K562 (cell line): ENCODE measurements at regions not wholly inside any gene's neighbourhood (a gene's known extent, or its start where the extent isn't known, plus 50 kb on each side); places are given as distances from the start of the nearest gene placed in this dataset.
A peak's percentile ranks its signal among the peaks of the same experiment; 100 is the strongest.

Experiments used
- C11orf30 ChIP-seq: fragments of 450-650 bp; IDR thresholded peaks from 2 replicates; pipeline ENCODE4 v1.6.1; 2016; ENCODE audit warnings: low read depth, mild to moderate bottlenecking
- CBX3 ChIP-seq, 2 experiments: IDR thresholded peaks; 1 replicate in 1 of 2; 2 replicates in 1 of 2; pipeline ENCODE4 v1.6.1; 2012; ENCODE audit warnings: inconsistent platforms in 2 of 2, low read length in 2 of 2, borderline replicate concordance in 1 of 2, control low read depth in 1 of 2
- CREM ChIP-seq: IDR thresholded peaks from 2 replicates; pipeline ENCODE4 v1.6.1; 2014; ENCODE audit warnings: antibody characterized with exemption, low read depth
- CTBP1 ChIP-seq: fragments of 450-650 bp; IDR thresholded peaks from 2 replicates; pipeline ENCODE4 v1.6.1; 2016; ENCODE audit warnings: borderline replicate concordance
- ERF ChIP-seq: fragments of 450-650 bp; formaldehyde crosslinking; IDR thresholded peaks from 2 replicates; pipeline ENCODE4 v1.4.0; 2020; ENCODE audit warnings: mild to moderate bottlenecking, mixed read lengths
- FOXK1 ChIP-seq: sonication (generic); formaldehyde crosslinking; IDR thresholded peaks from 2 replicates; pipeline ENCODE4 v1.8.0; 2022; ENCODE audit warnings: missing genetic modification reagents, mild to moderate bottlenecking, borderline replicate concordance
- MCM2 ChIP-seq: fragments of 450-650 bp; IDR thresholded peaks from 2 replicates; pipeline ENCODE4 v1.6.1; 2017; ENCODE audit warnings: low read depth, mild to moderate bottlenecking
- MCM7 ChIP-seq, 2 experiments: fragments of 450-650 bp; IDR thresholded peaks; 2 replicates each; pipeline ENCODE4 v1.6.1; 2016 to 2018
- NCOR1 ChIP-seq: fragments of 450-650 bp; IDR thresholded peaks from 2 replicates; pipeline ENCODE4 v1.6.1; 2016; ENCODE audit warnings: mild to moderate bottlenecking, moderate library complexity
- NEUROD1 ChIP-seq: fragments of 150-350 bp; IDR thresholded peaks from 2 replicates; pipeline ENCODE4 v1.6.1; 2014; ENCODE audit warnings: borderline replicate concordance, low read length, low read depth; ENCODE audit not compliant: partially characterized antibody
- NRF1 ChIP-seq, 2 experiments: fragments of 450-650 bp; IDR thresholded peaks in 1 of 2; conservative IDR thresholded peaks in 1 of 2; 2 replicates each; pipeline ENCODE4 v1.6.1; 2014; ENCODE audit warnings: mild to moderate bottlenecking in 2 of 2
- RUNX1 ChIP-seq: sonication (generic); IDR thresholded peaks from 2 replicates; pipeline ENCODE4 v1.6.1; 2016; ENCODE audit warnings: antibody characterized with exemption, low read depth
- SMAD3 ChIP-seq: fragments of 450-650 bp; formaldehyde crosslinking; conservative IDR thresholded peaks from 2 replicates; pipeline ENCODE4 v1.4.0; 2020; ENCODE audit warnings: mild to moderate bottlenecking
- SMARCA5 ChIP-seq: fragments of 450-650 bp; IDR thresholded peaks from 2 replicates; pipeline ENCODE4 v1.6.1; 2016
- ZNF146 ChIP-seq: IDR thresholded peaks from one replicate; pipeline ENCODE4 v1.6.1; 2018; ENCODE audit warnings: missing compliant biosample characterization; ENCODE audit not compliant: unreplicated experiment
- ZNF324 ChIP-seq: fragments of 250-450 bp; sonication (Bioruptor Pico); IDR thresholded peaks from 2 replicates; pipeline ENCODE4 v1.4.0; 2020; ENCODE audit warnings: mild to moderate bottlenecking
- ZNF431 ChIP-seq: sonication (generic); formaldehyde crosslinking; IDR thresholded peaks from 2 replicates; pipeline ENCODE4 v1.8.0; 2022; ENCODE audit warnings: mild to moderate bottlenecking, missing genetic modification reagents
- ZNF445 ChIP-seq: fragments of 250-450 bp; sonication (Bioruptor Pico); IDR thresholded peaks from 2 replicates; pipeline ENCODE4 v1.4.0; 2020; ENCODE audit warnings: low read depth, mild to moderate bottlenecking, moderate library complexity
- ZNF507 ChIP-seq: conservative IDR thresholded peaks from 2 replicates; pipeline ENCODE4 v1.6.1; 2017; ENCODE audit warnings: missing genetic modification characterization, missing compliant biosample characterization
- TF ChIP-seq, protein P1 (sequence below): fragments of 250-450 bp; sonication (Bioruptor Pico); IDR thresholded peaks from 2 replicates; pipeline ENCODE4 v1.8.0; 2021; ENCODE audit warnings: borderline replicate concordance, mild to moderate bottlenecking, moderate library complexity; ENCODE audit not compliant: poor library complexity, severe bottlenecking
- TF ChIP-seq, protein P2 (sequence below): fragments of 450-650 bp; IDR thresholded peaks from 2 replicates; pipeline ENCODE4 v1.6.1; 2016; ENCODE audit warnings: low read depth, mild to moderate bottlenecking, moderate library complexity
- TF ChIP-seq, protein P3 (sequence below): fragments of 250-450 bp; sonication (Bioruptor Pico); IDR thresholded peaks from 2 replicates; pipeline ENCODE4 v1.4.0; 2020
- TF ChIP-seq, protein P4 (sequence below): fragments of 450-650 bp; formaldehyde crosslinking; IDR thresholded peaks from 2 replicates; pipeline ENCODE4 v1.4.0; 2020; ENCODE audit warnings: mild to moderate bottlenecking
- TF ChIP-seq, protein P5 (sequence below), 2 experiments: fragments of 450-650 bp; IDR thresholded peaks; 2 replicates each; pipeline ENCODE4 v1.6.1; 2016

DNA sequence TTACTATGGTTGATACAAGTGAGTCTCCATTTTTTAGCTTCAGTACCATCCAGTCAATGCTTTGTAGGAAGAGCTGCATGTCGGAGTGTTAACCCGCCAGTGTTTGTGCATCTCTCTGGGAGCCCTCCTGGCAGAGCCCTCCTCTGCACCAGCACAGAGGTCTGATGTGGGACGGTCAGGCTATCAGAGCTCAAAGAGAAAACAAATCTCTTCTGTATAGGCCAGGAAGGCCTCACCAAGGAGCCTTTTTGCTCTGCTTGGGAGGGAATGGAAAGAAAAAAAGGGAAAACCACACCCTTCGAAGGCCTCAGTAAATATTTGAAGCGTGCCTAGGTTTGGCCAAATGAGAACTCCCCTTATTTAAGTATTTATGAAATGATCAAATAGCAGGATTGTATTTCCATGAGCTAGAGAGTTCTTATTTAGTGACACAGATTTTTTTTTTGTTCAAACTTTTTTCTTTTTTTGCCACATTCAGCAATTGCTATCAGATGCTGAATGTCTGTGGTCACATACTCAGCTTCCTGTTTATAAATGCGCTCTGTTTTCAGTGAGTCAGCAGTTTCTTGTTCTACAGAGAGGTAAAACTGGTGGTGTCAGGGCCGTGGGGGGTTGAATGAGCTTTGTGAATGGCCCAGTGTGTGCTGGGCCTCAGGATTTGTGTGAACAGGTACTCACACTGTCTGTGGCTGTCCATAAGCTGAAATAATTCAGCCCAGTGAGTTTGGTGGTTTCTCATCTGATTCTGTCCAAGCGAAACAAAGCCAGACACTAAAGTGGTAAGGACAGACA lies 226.6 kb downstream of the SNX18 start (continued):
- TF ChIP-seq, protein P1, sequence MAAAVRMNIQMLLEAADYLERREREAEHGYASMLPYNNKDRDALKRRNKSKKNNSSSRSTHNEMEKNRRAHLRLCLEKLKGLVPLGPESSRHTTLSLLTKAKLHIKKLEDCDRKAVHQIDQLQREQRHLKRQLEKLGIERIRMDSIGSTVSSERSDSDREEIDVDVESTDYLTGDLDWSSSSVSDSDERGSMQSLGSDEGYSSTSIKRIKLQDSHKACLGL (CRISPR knock-in tag), result no peak
- peak; percentile 76 for TF ChIP-seq NEUROD1
- peak; percentile 83; the same call in 1 of the 2 replicates for TF ChIP-seq ERF (CRISPR knock-in tag)
- peak; percentile 69; the same call in 1 of the 2 replicates for TF ChIP-seq SMAD3 (CRISPR knock-in tag)
- peak; percentile 100 for TF ChIP-seq C11orf30
- TF ChIP-seq CBX3 (IDR thresholded peaks at IDR 0.05; ENCODE audit: borderline replicate concordance in 1 of 2, low read length in 2 of 2), result peak in 1 of 2 experiments; percentile 68; a peak in 2 of 3 replicates
- no peak for TF ChIP-seq ZNF507
- peak; percentile 14; the same call in 1 of the 2 replicates for TF ChIP-seq CTBP1
- no peak for TF ChIP-seq ZNF445
- TF ChIP-seq SMARCA5, result no peak
- no peak for TF ChIP-seq ZNF324 (CRISPR knock-in tag)
- TF ChIP-seq, protein P2, sequence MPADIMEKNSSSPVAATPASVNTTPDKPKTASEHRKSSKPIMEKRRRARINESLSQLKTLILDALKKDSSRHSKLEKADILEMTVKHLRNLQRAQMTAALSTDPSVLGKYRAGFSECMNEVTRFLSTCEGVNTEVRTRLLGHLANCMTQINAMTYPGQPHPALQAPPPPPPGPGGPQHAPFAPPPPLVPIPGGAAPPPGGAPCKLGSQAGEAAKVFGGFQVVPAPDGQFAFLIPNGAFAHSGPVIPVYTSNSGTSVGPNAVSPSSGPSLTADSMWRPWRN, result peak; percentile 57
- TF ChIP-seq, protein P3, sequence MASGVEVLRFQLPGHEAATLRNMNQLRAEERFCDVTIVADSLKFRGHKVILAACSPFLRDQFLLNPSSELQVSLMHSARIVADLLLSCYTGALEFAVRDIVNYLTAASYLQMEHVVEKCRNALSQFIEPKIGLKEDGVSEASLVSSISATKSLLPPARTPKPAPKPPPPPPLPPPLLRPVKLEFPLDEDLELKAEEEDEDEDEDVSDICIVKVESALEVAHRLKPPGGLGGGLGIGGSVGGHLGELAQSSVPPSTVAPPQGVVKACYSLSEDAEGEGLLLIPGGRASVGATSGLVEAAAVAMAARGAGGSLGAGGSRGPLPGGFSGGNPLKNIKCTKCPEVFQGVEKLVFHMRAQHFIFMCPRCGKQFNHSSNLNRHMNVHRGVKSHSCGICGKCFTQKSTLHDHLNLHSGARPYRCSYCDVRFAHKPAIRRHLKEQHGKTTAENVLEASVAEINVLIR (CRISPR knock-in tag), result no peak
- no peak for TF ChIP-seq RUNX1
- no peak for TF ChIP-seq ZNF146
- peak in 1 of 2 experiments; percentile 16; a peak in 1 of 4 replicates for TF ChIP-seq NRF1 (conservative IDR thresholded peaks at IDR 0.05 in 1 of 2, IDR thresholded peaks at IDR 0.05 in 1 of 2)
- TF ChIP-seq, protein P4, sequence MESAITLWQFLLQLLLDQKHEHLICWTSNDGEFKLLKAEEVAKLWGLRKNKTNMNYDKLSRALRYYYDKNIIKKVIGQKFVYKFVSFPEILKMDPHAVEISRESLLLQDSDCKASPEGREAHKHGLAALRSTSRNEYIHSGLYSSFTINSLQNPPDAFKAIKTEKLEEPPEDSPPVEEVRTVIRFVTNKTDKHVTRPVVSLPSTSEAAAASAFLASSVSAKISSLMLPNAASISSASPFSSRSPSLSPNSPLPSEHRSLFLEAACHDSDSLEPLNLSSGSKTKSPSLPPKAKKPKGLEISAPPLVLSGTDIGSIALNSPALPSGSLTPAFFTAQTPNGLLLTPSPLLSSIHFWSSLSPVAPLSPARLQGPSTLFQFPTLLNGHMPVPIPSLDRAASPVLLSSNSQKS, result no peak
- peak; percentile 49 for TF ChIP-seq CREM
- TF ChIP-seq MCM7 (IDR thresholded peaks at IDR 0.05), result no peak
- no peak for TF ChIP-seq MCM2
- TF ChIP-seq ZNF431 (CRISPR knock-in tag), result no peak
- TF ChIP-seq NCOR1, result peak; percentile 78
- TF ChIP-seq FOXK1 (CRISPR knock-in tag), result no peak
- TF ChIP-seq, protein P5, sequence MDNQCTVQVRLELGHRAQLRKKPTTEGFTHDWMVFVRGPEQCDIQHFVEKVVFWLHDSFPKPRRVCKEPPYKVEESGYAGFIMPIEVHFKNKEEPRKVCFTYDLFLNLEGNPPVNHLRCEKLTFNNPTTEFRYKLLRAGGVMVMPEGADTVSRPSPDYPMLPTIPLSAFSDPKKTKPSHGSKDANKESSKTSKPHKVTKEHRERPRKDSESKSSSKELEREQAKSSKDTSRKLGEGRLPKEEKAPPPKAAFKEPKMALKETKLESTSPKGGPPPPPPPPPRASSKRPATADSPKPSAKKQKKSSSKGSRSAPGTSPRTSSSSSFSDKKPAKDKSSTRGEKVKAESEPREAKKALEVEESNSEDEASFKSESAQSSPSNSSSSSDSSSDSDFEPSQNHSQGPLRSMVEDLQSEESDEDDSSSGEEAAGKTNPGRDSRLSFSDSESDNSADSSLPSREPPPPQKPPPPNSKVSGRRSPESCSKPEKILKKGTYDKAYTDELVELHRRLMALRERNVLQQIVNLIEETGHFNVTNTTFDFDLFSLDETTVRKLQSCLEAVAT (IDR thresholded peaks at IDR 0.05), result peak in 1 of 2 experiments; percentile 93; a peak in 2 of 4 replicates
